ENCODE measurements at regions not wholly inside any gene's neighbourhood (a gene's known extent, or its start where the extent isn't known, plus 50 kb on each side); places are given as distances from the start of the nearest gene placed in this dataset.
"Not testable (repeated sequence)": the region's sequence is repeated elsewhere in the genome, so short reads cannot be mapped to it uniquely, and the experiment has no call there.

- DNase-seq (ENCODE audit: low read depth): not testable (repeated sequence)
These were observed 255.1 kb downstream of the OR4F29 start for GRCh38 chr1:196366-196765.

- peak; percentile 40 for DNase-seq (ENCODE audit: low read depth)
These were observed 260.0 kb downstream of the OR4F29 start for GRCh38 chr1:191296-192049.

GRCh38 chr1:190678-191077 is 260.8 kb downstream of the OR4F29 start:
- DNase-seq (ENCODE audit: low read depth): not testable (repeated sequence)

- not testable (repeated sequence) for DNase-seq (ENCODE audit: low read depth)
These were observed 261.6 kb downstream of the OR4F29 start for GRCh38 chr1:189915-190314.

GRCh38 chr1:189270-189669 is 262.2 kb downstream of the OR4F29 start:
- not testable (repeated sequence) for DNase-seq (ENCODE audit: low read depth)

- not testable (repeated sequence) for DNase-seq (ENCODE audit: low read depth)
These were observed 264.2 kb downstream of the OR4F29 start for GRCh38 chr1:187298-187697.

- DNase-seq (ENCODE audit: low read depth): not testable (repeated sequence)
These were observed 264.8 kb downstream of the OR4F29 start for GRCh38 chr1:186691-187131.

GRCh38 chr1:186223-186622 is 265.3 kb downstream of the OR4F29 start:
- not testable (repeated sequence) for DNase-seq (ENCODE audit: low read depth)

- DNase-seq (ENCODE audit: low read depth): not testable (repeated sequence)
These were observed 266.0 kb downstream of the OR4F29 start for GRCh38 chr1:185526-185925.

- not testable (repeated sequence) for DNase-seq (ENCODE audit: low read depth)
These were observed 267.2 kb downstream of the OR4F29 start for GRCh38 chr1:184336-184686.

- not testable (repeated sequence) for DNase-seq (ENCODE audit: low read depth)
These were observed 267.7 kb downstream of the OR4F29 start for GRCh38 chr1:183620-184335.

- DNase-seq (ENCODE audit: low read depth): not testable (repeated sequence)
These were observed 268.4 kb downstream of the OR4F29 start for GRCh38 chr1:183081-183480.

- DNase-seq (ENCODE audit: low read depth): not testable (repeated sequence)
These were observed 268.8 kb downstream of the OR4F29 start for GRCh38 chr1:182631-183030.

GRCh38 chr1:181247-182216 is 269.9 kb downstream of the OR4F29 start:
- DNase-seq (ENCODE audit: low read depth): peak; percentile 56

GRCh38 chr1:180749-181205 is 270.7 kb downstream of the OR4F29 start:
- not testable (repeated sequence) for DNase-seq (ENCODE audit: low read depth)

GRCh38 chr1:138842-139241 is 312.6 kb downstream of the OR4F29 start:
- DNase-seq (ENCODE audit: low read depth): not testable (repeated sequence)

GRCh38 chr1:137664-138063 is 313.8 kb downstream of the OR4F29 start:
- not testable (repeated sequence) for DNase-seq (ENCODE audit: low read depth)

GRCh38 chr1:136344-136932 is 315.0 kb downstream of the OR4F29 start:
- not testable (repeated sequence) for DNase-seq (ENCODE audit: low read depth)

- not testable (repeated sequence) for DNase-seq (ENCODE audit: low read depth)
These were observed 316.5 kb downstream of the OR4F29 start for GRCh38 chr1:134936-135335.

- not testable (repeated sequence) for DNase-seq (ENCODE audit: low read depth)
These were observed 333.0 kb downstream of the OR4F29 start for GRCh38 chr1:118440-118839.

GRCh38 chr1:115534-115933 is 335.9 kb downstream of the OR4F29 start:
- not testable (repeated sequence) for DNase-seq (ENCODE audit: low read depth)

Measured in fibroblast of gingiva (primary cell).